Adrenal gland (tissue), 9 donors: ENCODE measurements at regions not wholly inside any gene's neighbourhood (a gene's known extent, or its start where the extent isn't known, plus 50 kb on each side); places are given as distances from the start of the nearest gene placed in this dataset.

Source experiments
- DNase-seq, 7 donors: peaks; one replicate each; pipeline ENCODE4 v3.0.0-alpha.2; 2019 to 2020
- H3K27ac ChIP-seq, 5 donors: fragments of 200-600 bp; sonication (generic) in 4 of 5; 1 replicate in 3 of 5; 2 replicates in 2 of 5; pipeline versions ENCODE4 v1.5.1 to v1.8.0; 2016 to 2020; ENCODE audit warnings: mild to moderate bottlenecking in 1 of 5
- H3K27me3 ChIP-seq: fragments of 200-600 bp; 2 replicates; pipeline ENCODE4 v1.8.0; 2021
- H3K36me3 ChIP-seq, 2 donors: fragments of 200-600 bp; replicated peaks in 1 of 2; 1 replicate in 1 of 2; 2 replicates in 1 of 2; pipeline versions ENCODE4 v1.5.1 to v1.8.0; 2018 to 2022
- H3K4me1 ChIP-seq, 2 donors: fragments of 200-600 bp; replicated peaks in 1 of 2; 1 replicate in 1 of 2; 2 replicates in 1 of 2; pipeline versions ENCODE4 v1.5.1 to v1.8.0; 2018 to 2021
- H3K4me3 ChIP-seq, 4 donors: fragments of 200-600 bp; sonication (generic) in 3 of 4; one replicate each; pipeline ENCODE4 v1.5.1; 2016 to 2018
- H3K9me3 ChIP-seq, 3 donors: fragments of 200-600 bp; sonication (generic) in 1 of 3; replicated peaks in 1 of 3; 1 replicate in 2 of 3; 2 replicates in 1 of 3; pipeline versions ENCODE4 v1.5.1 to v1.8.0; 2016 to 2021
- CTCF ChIP-seq, 6 experiments: fragments of 450-650 bp in 4 of 6; fragments of 200-600 bp in 2 of 6; sonication (generic) in 1 of 6; IDR thresholded peaks; 1 replicate in 5 of 6; 2 replicates in 1 of 6; pipeline versions ENCODE4 v1.5.1 to v1.8.0; 2016 to 2021; ENCODE audit warnings: antibody characterized with exemption in 6 of 6, mild to moderate bottlenecking in 2 of 6, moderate library complexity in 1 of 6
- POLR2A ChIP-seq, 2 donors: fragments of 450-650 bp; IDR thresholded peaks; one replicate each; pipeline ENCODE4 v1.6.1; 2017; ENCODE audit warnings: antibody characterized with exemption in 2 of 2, mild to moderate bottlenecking in 2 of 2, moderate library complexity in 1 of 2
- WGBS, 4 donors: extraction: QIAGEN DNeasy Blood & Tissue Kit in 2 of 4; methylation state at CpG; one replicate each; pipeline versions ENCODE4 v1.1.5 to v1.1.7; 2013 to 2017; 5-methylcytosine and 5-hydroxymethylcytosine counted together
- intact Hi-C, 2 donors: fragments of 100-400 bp; cut with DNase I; formaldehyde crosslinking; loops; one replicate each; pipeline versions ENCODE4 v1.14.1 to v1.15.0; 2022 to 2023
- donor health status: healthy with polysubstance abuse.
- donor health status: Bipolar disorder and iron deficiency.
- donor health status: DM: yes; HTN: yes; CAD: no.
- donor health status: DM: no; HTN: no; CAD: no.
- donor health status: DM: no; HTN: no; CAD: no.

- intact Hi-C loops = no loop called here
- Histone ChIP-seq H3K27me3 (no peaks in the 10 kb centered on the region), H3K36me3 (no peaks in the 10 kb centered on the region), H3K27ac (no peak overlapping the region), H3K9me3 (peaks cover 0 to 7% (median 0%) of the 10 kb centered on the region in 3 donors), H3K4me3 (no peak overlapping the region), H3K4me1 (peaks cover 3 to 8% of the 10 kb centered on the region in 2 donors)
- DNase-seq = no peak
- TF ChIP-seq CTCF (IDR thresholded peaks at IDR 0.05) (no peak), POLR2A (IDR thresholded peaks at IDR 0.05) (no peak)
- 88 to 95% (median 89%) methylated on average over 6 of the region's 6 CpGs for WGBS, 4 donors
These were observed 73.6 kb upstream of the SORBS2 start for GRCh38 chr4:185885604-185886003.

GRCh38 chr4:185886832-185887524, 75.0 kb upstream of the SORBS2 start:
- no peak for DNase-seq
- H3K27ac ChIP-seq = no peak overlapping the region
- TF ChIP-seq CTCF (IDR thresholded peaks at IDR 0.05) = no peak
- no peak for TF ChIP-seq POLR2A (IDR thresholded peaks at IDR 0.05)
- no peaks in the 10 kb centered on the region for H3K36me3 ChIP-seq
- H3K27me3 ChIP-seq = no peaks in the 10 kb centered on the region
- 77 to 85% (median 81%) methylated on average over 15 of the region's 15 CpGs for WGBS, 4 donors
- no peak overlapping the region for H3K4me3 ChIP-seq
- peaks cover 0 to 8% of the 10 kb centered on the region in 2 donors for H3K4me1 ChIP-seq
- intact Hi-C loops = no loop called here
- H3K9me3 ChIP-seq = peaks cover 0 to 6% (median 0%) of the 10 kb centered on the region in 3 donors

- Histone ChIP-seq H3K4me1 (peaks cover 0 to 3% of the 10 kb centered on the region in 2 donors), H3K27me3 (no peaks in the 10 kb centered on the region), H3K27ac (no peak overlapping the region), H3K4me3 (no peak overlapping the region), H3K9me3 (no peaks in the 10 kb centered on the region), H3K36me3 (no peaks in the 10 kb centered on the region)
- intact Hi-C loops = no loop called here
- TF ChIP-seq CTCF (IDR thresholded peaks at IDR 0.05) (no peak), POLR2A (IDR thresholded peaks at IDR 0.05) (no peak)
- 97 to 98% (median 97%) methylated on average over 7 of the region's 7 CpGs for WGBS, 4 donors
- DNase-seq = no peak
These were observed 76.7 kb upstream of the SORBS2 start for GRCh38 chr4:185888676-185889075.

GRCh38 chr4:185889585-185889984, 77.6 kb upstream of the SORBS2 start:
- Histone ChIP-seq H3K4me1 (no peaks in the 10 kb centered on the region), H3K27me3 (no peaks in the 10 kb centered on the region), H3K4me3 (no peak overlapping the region), H3K9me3 (no peaks in the 10 kb centered on the region), H3K36me3 (no peaks in the 10 kb centered on the region), H3K27ac (no peak overlapping the region)
- no peak for DNase-seq
- intact Hi-C loops = no loop called here
- 96 to 99% (median 96%) methylated on average over 4 of the region's 4 CpGs for WGBS, 4 donors
- TF ChIP-seq POLR2A (IDR thresholded peaks at IDR 0.05) = no peak
- no peak for TF ChIP-seq CTCF (IDR thresholded peaks at IDR 0.05)
